ENCODE measurements at regions not wholly inside any gene's neighbourhood (a gene's known extent, or its start where the extent isn't known, plus 50 kb on each side); places are given as distances from the start of the nearest gene placed in this dataset.

DNA sequence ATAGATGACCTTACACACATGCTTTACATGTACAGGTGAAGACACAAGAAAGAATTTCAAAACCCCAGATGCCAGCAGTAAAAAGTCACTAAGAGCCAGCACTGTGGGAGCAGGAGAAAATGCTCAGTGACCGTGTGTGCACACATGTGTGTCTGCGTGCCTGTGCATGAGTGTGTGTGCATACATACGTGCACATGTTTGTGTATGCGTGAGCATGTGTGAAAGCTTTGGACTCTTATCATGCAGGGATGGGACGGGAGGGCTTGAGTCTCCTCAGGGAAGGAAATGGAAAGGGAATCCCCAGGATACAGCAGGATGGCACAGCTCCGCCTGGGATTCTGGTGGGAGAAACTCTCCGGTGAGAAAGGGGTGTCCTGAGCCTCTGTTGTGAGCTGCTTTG, 121.5 kb upstream of the B3GAT1 start:
- no peak for TF ChIP-seq CTCF (IDR thresholded peaks at IDR 0.05; ENCODE audit: low read depth, low read length)
- no peak overlapping the region for H3K4me3 ChIP-seq (ENCODE audit: low read depth, low read length)

GRCh38 chr11:134532921-134533421, 120.9 kb upstream of the B3GAT1 start:
- no peak for TF ChIP-seq CTCF (IDR thresholded peaks at IDR 0.05; ENCODE audit: low read depth, low read length)
- no peak overlapping the region for H3K4me3 ChIP-seq (ENCODE audit: low read depth, low read length)

DNA sequence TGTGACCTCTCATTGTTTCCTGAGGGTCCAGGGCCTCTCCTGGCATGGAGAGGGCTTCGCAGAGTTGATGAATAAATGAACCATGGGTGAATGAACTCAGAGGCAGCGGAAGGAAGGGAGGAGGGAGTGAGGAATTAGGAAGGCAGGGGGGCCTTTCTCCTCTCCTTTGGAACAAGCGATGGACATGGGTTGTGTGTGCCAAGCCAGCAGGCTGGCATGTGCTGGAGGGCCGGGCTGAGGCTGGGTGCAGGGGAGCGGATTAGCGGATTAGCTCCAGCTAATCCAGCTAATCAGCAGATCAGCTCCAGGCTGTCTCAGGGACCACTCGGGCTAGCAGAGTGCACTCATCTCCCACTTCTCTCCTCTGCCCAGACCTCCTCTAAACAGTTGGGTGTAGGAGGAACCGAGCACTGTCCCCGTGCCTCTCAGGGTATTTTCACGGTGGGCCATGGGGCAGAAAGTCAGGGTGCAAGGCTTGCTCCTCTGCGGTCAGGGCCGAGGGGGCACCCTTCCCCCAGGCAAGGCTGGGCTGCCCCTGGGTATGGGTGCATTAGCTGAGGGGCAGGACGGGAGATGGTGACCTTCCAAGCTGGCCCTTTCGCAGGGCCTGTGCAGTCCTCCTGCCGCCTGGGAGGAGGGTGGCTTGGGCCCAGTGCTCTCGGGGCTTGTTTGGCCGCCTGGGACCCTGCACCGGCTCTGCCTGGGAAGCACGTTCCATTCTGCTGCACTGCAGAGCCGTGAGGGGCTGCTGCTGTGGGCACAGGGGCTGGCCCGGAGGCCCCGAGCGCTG, 120.3 kb upstream of the B3GAT1 start:
- H3K4me3 ChIP-seq (ENCODE audit: low read depth, low read length) = no peak overlapping the region

GRCh38 chr11:134531327-134532130, 119.5 kb upstream of the B3GAT1 start:
- no peak for TF ChIP-seq CTCF (IDR thresholded peaks at IDR 0.05; ENCODE audit: low read depth, low read length)

More for the DNA sequence above, 120.3 kb upstream of the B3GAT1 start:
- no peak for TF ChIP-seq CTCF (IDR thresholded peaks at IDR 0.05; ENCODE audit: low read depth, low read length)

DNA sequence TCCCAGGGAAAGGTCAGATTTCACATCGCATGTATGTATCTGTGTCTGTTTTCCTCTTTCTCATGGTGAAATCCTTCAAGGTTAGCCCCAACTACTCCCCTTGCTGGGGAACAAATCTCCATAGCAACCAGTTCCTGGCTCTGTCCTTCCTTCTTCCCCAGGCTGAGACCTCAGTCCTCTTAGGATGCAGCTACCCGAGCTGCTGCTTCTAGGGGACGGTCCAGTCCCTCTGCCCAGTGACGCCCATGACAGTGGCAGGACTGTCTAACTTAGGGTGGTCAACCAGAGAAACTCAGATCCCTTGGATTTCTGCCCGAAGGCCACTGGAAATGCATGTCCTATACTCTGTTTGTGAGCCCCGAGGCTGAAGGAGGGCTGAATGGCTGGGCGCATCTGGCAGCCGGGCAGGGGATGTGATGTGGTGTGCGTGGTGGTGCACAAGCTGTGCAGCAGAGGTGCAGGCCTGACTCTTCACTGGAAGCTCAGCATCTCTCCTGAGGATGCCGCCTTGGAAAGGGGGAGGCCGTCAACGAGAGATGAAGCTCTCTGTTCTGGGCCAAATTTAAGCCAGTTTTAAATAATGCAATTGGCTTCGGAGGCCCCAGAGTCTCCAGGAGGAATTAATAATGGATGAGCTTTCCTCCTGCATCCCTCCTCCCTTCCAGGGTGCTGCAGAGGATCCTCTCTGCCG, 118.7 kb upstream of the B3GAT1 start:
- TF ChIP-seq CTCF (IDR thresholded peaks at IDR 0.05; ENCODE audit: low read depth, low read length) = no peak

More at GRCh38 chr11:134531327-134532130, 119.5 kb upstream of the B3GAT1 start:
- no peak overlapping the region for H3K4me3 ChIP-seq (ENCODE audit: low read depth, low read length)

GRCh38 chr11:134529212-134530096, 117.4 kb upstream of the B3GAT1 start:
- H3K4me3 ChIP-seq (ENCODE audit: low read depth, low read length) = no peak overlapping the region
- TF ChIP-seq CTCF (IDR thresholded peaks at IDR 0.05; ENCODE audit: low read depth, low read length) = no peak

More for the DNA sequence above, 118.7 kb upstream of the B3GAT1 start:
- no peak overlapping the region for H3K4me3 ChIP-seq (ENCODE audit: low read depth, low read length)
